ENCODE measurements at regions not wholly inside any gene's neighbourhood (a gene's known extent, or its start where the extent isn't known, plus 50 kb on each side); places are given as distances from the start of the nearest gene placed in this dataset.

- TF ChIP-seq CTCF (conservative IDR thresholded peaks at IDR 0.05; ENCODE audit: low read depth, low read length) (peak; percentile 67), EZH2phosphoT487 (IDR thresholded peaks at IDR 0.05; ENCODE audit: borderline replicate concordance, low read length) (no peak), EZH2 (IDR thresholded peaks at IDR 0.05; ENCODE audit: low read length, unreplicated experiment) (no peak)
These were observed 830.2 kb upstream of the SPRY2 start for GRCh38 chr13:81171065-81171647.
